Epithelial cell of proximal tubule (primary cell): ENCODE measurements at regions not wholly inside any gene's neighbourhood (a gene's known extent, or its start where the extent isn't known, plus 50 kb on each side); places are given as distances from the start of the nearest gene placed in this dataset.

Source experiments
- DNase-seq: peaks from one replicate; pipeline ENCODE4 v3.0.0-alpha.2; 2011; ENCODE audit warnings: low read depth
- H3K4me3 ChIP-seq: 2 replicates; pipeline ENCODE4 v1.5.1; 2011; ENCODE audit warnings: low read depth, mild to moderate bottlenecking, low read length
- TF ChIP-seq, protein P1 (sequence below): conservative IDR thresholded peaks from 2 replicates; pipeline ENCODE4 v1.5.1; 2012; ENCODE audit warnings: low read depth, mild to moderate bottlenecking, low read length

DNA sequence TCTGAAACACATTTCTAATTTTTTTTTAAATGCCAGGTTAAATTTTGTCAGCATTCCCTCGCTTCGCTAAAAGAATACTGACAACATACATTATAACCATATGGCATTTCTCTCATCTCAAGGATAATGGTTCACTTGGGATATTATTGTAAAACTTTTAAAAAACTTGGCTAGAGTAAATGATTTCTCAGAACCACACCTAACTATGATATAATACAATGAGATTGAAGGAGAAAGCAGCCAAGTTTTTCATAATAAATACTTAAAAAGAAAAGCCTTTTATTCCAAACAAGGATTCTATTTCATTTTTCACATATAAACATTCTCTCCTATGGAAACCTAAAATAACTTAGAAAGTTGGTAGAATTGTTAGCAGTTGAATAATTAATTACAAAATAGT is 413.9 kb downstream of the HGF start:
- H3K4me3 ChIP-seq: no peak overlapping the region
- no peak for DNase-seq
- TF ChIP-seq, protein P1, sequence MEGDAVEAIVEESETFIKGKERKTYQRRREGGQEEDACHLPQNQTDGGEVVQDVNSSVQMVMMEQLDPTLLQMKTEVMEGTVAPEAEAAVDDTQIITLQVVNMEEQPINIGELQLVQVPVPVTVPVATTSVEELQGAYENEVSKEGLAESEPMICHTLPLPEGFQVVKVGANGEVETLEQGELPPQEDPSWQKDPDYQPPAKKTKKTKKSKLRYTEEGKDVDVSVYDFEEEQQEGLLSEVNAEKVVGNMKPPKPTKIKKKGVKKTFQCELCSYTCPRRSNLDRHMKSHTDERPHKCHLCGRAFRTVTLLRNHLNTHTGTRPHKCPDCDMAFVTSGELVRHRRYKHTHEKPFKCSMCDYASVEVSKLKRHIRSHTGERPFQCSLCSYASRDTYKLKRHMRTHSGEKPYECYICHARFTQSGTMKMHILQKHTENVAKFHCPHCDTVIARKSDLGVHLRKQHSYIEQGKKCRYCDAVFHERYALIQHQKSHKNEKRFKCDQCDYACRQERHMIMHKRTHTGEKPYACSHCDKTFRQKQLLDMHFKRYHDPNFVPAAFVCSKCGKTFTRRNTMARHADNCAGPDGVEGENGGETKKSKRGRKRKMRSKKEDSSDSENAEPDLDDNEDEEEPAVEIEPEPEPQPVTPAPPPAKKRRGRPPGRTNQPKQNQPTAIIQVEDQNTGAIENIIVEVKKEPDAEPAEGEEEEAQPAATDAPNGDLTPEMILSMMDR: no peak

DNA sequence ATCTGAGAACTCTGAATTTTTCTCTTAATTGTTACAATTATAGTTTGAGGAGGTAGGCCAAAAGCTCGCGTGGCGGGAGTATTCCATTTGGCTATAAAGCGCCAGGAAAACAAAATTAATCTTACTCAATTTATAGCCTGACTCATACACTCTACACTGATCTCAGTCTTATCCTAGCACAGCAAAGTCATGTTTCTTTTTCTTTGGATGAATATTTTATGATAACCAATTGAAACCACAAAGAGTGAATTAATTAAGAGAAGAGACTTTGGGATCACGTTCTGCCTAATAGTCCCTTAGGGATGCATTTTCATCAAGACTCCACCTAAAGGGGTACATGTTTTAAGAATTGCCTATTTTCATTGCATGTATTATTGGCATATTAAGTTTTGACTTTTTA is 420.8 kb downstream of the HGF start:
- no peak overlapping the region for H3K4me3 ChIP-seq
- TF ChIP-seq, protein P1: no peak
- no peak for DNase-seq

DNA sequence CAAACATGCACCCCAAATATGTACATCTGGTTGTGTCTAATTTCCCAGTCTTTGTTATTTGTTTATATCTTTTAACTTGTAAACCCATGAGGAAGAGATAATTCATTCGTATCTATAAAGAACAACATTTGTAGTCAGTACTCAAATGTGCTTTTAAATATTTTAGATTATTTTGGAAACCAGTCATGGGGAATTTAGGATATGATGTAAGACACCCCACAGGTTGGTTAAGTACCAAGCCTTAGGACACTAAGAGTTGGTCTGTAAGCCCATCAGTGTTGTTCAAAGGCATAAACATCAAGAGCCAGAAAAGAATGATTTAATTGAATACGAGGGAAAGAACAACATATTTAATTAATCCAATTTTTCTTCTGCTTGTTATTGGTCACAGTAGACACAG is 421.1 kb upstream of the SEMA3C start:
- H3K4me3 ChIP-seq: no peak overlapping the region
- TF ChIP-seq, protein P1: no peak
- DNase-seq: no peak

DNA sequence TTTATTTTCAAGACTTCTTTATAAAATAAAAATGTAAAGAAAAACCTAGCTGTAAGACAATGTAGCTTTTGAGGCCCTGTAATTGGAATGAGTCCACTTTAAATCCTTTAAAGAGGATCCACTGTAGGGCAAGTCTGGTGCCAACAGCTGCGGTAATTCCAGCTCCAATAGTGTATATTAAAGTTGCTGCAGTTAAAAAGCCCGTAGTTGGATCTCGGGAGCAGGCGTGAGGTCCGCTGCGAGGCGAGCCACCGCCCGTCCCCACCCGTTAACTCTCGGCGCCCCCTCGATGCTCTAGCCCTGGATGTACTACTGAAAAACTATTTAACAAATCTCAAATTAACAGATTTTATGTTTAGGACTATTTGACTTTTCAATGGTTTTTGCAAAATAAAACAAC is 414.7 kb upstream of the SEMA3C start:
- no peak for DNase-seq
- TF ChIP-seq, protein P1: no peak
- no peak overlapping the region for H3K4me3 ChIP-seq

DNA sequence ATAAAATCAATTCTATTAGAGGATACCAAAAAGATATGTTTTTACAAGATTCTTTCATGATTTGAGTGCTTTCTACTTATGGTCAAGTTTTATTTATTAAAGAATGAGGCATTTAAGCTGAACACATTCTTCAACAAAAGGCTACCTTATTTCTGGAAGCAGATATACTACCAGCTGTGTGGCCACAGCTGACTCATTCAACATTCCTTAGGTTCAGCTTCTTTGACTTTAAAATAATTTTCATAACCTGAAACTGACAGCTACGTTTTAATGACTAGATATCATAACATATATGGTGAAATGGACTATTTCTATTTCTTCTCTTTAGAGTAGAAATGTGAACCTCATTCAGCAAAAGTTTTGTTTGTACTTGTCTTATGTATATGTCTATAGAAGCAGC is 414.2 kb upstream of the SEMA3C start:
- TF ChIP-seq, protein P1: no peak
- H3K4me3 ChIP-seq: no peak overlapping the region
- no peak for DNase-seq

DNA sequence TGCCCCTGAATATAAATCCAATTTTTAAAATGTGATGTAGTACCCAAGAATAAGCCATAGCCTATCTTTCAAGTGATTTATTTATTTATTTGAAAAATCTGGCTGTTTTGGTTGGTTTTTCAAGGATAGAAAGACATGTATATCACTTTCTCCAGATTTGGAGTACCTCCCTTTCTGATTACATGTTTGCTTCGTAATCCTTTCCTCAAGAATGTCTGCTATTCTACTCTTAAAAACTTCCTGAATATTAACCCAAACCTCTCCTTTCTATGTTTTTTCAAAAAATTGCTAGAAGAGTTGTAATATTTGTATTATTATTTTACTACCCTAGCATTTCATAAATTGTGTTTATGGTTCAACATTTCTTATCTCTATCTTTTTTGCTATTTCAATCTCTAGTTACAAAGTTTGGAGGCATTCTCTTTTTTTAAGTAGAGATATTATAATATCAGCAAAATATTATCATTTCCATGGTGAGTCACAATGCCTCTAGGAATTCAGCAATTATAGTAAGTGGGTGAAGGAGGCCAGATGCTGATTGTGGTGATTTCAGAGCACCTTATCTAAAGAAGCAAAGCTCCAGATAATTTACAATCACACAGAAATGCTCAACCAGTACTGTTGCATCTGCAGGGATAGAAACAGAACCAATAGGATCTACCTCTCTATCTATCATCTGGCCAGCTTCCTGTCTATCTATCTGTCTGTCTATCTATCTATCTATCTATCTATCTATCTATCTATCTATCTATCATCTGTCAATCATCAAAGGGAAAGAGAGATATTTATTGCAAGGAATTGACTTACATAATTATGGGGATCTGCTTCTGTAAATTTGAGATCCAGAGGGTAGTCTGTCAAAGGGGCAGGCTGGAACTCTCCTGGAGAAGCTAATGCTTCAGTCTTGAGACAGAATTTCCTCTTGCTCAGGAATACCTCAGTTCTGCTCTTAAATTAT is 412.5 kb upstream of the SEMA3C start:
- DNase-seq: no peak
- TF ChIP-seq, protein P1: no peak
- H3K4me3 ChIP-seq: no peak overlapping the region

DNA sequence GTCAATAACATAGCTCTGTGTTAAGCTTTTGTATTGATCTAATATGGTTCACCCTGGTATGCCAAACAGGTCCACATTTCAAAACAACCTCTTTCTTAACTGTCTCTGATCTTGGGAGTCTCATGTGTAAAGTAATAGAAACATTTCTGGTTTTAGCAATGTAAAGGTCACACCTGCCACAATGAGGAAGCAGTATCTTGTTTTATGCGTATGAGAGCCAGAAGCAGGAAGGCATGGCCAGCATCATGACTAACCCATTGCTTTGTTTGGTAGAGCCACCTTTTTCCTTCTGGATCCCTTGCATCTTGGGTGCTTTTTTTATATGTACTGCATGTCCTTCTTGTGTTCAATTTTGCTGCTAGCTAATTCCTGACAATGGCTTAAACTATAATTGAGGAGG is 411.3 kb upstream of the SEMA3C start:
- TF ChIP-seq, protein P1: no peak
- H3K4me3 ChIP-seq: no peak overlapping the region
- no peak for DNase-seq
